Vagina (tissue), 2 donors: ENCODE measurements at regions not wholly inside any gene's neighbourhood (a gene's known extent, or its start where the extent isn't known, plus 50 kb on each side); places are given as distances from the start of the nearest gene placed in this dataset.

Experiments used
- CTCF ChIP-seq, 3 experiments: fragments of 450-650 bp in 2 of 3; fragments of 200-600 bp in 1 of 3; sonication (generic) in 1 of 3; IDR thresholded peaks; one replicate each; pipeline ENCODE4 v1.5.1; 2017 to 2019; ENCODE audit warnings: antibody characterized with exemption in 3 of 3, mild to moderate bottlenecking in 2 of 3, moderate library complexity in 2 of 3
- POLR2A ChIP-seq, 2 donors: fragments of 450-650 bp; IDR thresholded peaks; one replicate each; pipeline ENCODE4 v1.6.1; 2017; ENCODE audit warnings: antibody characterized with exemption in 2 of 2, mild to moderate bottlenecking in 2 of 2, moderate library complexity in 2 of 2
- POLR2AphosphoS5 ChIP-seq, 2 donors: sonication (generic); formaldehyde crosslinking; IDR thresholded peaks; one replicate each; pipeline ENCODE4 v1.9.0; 2017; ENCODE audit warnings: antibody characterized with exemption in 2 of 2, mild to moderate bottlenecking in 2 of 2, low read depth in 1 of 2; ENCODE audit not compliant: insufficient read depth in 1 of 2

GRCh38 chr14:103205541-103205906 lies 82.3 kb downstream of the TNFAIP2 start:
- TF ChIP-seq CTCF (IDR thresholded peaks at IDR 0.05) (no peak), POLR2A (IDR thresholded peaks at IDR 0.05) (no peak), POLR2AphosphoS5 (IDR thresholded peaks at IDR 0.05; ENCODE audit: insufficient read depth in 1 of 2, low read depth in 1 of 2) (no peak)
